ENCODE measurements at regions not wholly inside any gene's neighbourhood (a gene's known extent, or its start where the extent isn't known, plus 50 kb on each side); places are given as distances from the start of the nearest gene placed in this dataset.

DNA sequence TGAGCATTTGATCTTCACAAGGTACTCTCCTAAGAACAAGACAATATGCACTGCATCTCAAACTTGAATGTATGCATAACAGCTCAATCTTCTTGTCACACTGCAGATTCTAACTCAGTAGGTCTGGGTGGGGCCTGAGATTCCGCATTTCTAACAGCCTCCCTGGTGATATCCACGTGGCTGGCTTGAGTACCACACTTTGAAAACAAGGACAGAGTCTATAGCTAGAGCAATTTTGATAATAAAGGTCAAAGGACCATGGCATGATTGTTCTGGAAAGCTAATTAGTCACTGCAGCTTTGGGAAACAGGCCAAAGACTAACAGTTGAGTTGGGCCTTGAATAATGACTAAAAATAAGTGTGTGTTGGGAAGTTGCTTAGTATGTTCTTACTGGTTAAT is 213.3 kb downstream of the GBA3 start:
- no peak overlapping the region for H3K9ac ChIP-seq (ENCODE audit: insufficient read depth in 1 of 2, low read depth in 2 of 2, low read length in 2 of 2)
- H4K20me1 ChIP-seq (replicated peaks; ENCODE audit: control insufficient read depth, insufficient read depth, low read length) = no peaks in the 10 kb centered on the region
- intact Hi-C loops (cut with micrococcal nuclease) = no loop called here
- FAIRE-seq = no peak
- no peaks in the 10 kb centered on the region for H3K9me1 ChIP-seq (ENCODE audit: control insufficient read depth, insufficient read depth, low read length)
- TF ChIP-seq, protein P1, sequence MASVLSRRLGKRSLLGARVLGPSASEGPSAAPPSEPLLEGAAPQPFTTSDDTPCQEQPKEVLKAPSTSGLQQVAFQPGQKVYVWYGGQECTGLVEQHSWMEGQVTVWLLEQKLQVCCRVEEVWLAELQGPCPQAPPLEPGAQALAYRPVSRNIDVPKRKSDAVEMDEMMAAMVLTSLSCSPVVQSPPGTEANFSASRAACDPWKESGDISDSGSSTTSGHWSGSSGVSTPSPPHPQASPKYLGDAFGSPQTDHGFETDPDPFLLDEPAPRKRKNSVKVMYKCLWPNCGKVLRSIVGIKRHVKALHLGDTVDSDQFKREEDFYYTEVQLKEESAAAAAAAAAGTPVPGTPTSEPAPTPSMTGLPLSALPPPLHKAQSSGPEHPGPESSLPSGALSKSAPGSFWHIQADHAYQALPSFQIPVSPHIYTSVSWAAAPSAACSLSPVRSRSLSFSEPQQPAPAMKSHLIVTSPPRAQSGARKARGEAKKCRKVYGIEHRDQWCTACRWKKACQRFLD (CRISPR knock-in tag; IDR thresholded peaks at IDR 0.05) = no peak
- TF ChIP-seq KLF10 (CRISPR knock-in tag; IDR thresholded peaks at IDR 0.05) (no peak), HSF4 (CRISPR knock-in tag; IDR thresholded peaks at IDR 0.05; ENCODE audit: borderline replicate concordance) (no peak), SMARCB1 (IDR thresholded peaks at IDR 0.05; ENCODE audit: insufficient read length, low read depth) (no peak), NRF1 (conservative IDR thresholded peaks at IDR 0.05 in 1 of 2, IDR thresholded peaks at IDR 0.05 in 1 of 2) (no peak), ELF4 (CRISPR knock-in tag; IDR thresholded peaks at IDR 0.05) (no peak), POLR3G (IDR thresholded peaks at IDR 0.05; ENCODE audit: extremely low read depth, insufficient read length, insufficient replicate concordance) (no peak), SETDB1 (IDR thresholded peaks at IDR 0.05; ENCODE audit: low read length) (no peak), ZNF668 (CRISPR knock-in tag; IDR thresholded peaks at IDR 0.05) (no peak)
- TF ChIP-seq, protein P2, sequence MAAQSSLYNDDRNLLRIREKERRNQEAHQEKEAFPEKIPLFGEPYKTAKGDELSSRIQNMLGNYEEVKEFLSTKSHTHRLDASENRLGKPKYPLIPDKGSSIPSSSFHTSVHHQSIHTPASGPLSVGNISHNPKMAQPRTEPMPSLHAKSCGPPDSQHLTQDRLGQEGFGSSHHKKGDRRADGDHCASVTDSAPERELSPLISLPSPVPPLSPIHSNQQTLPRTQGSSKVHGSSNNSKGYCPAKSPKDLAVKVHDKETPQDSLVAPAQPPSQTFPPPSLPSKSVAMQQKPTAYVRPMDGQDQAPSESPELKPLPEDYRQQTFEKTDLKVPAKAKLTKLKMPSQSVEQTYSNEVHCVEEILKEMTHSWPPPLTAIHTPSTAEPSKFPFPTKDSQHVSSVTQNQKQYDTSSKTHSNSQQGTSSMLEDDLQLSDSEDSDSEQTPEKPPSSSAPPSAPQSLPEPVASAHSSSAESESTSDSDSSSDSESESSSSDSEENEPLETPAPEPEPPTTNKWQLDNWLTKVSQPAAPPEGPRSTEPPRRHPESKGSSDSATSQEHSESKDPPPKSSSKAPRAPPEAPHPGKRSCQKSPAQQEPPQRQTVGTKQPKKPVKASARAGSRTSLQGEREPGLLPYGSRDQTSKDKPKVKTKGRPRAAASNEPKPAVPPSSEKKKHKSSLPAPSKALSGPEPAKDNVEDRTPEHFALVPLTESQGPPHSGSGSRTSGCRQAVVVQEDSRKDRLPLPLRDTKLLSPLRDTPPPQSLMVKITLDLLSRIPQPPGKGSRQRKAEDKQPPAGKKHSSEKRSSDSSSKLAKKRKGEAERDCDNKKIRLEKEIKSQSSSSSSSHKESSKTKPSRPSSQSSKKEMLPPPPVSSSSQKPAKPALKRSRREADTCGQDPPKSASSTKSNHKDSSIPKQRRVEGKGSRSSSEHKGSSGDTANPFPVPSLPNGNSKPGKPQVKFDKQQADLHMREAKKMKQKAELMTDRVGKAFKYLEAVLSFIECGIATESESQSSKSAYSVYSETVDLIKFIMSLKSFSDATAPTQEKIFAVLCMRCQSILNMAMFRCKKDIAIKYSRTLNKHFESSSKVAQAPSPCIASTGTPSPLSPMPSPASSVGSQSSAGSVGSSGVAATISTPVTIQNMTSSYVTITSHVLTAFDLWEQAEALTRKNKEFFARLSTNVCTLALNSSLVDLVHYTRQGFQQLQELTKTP (IDR thresholded peaks at IDR 0.05; ENCODE audit: low read depth in 1 of 2, partially characterized antibody in 2 of 2) = no peak
- TF ChIP-seq, protein P3, sequence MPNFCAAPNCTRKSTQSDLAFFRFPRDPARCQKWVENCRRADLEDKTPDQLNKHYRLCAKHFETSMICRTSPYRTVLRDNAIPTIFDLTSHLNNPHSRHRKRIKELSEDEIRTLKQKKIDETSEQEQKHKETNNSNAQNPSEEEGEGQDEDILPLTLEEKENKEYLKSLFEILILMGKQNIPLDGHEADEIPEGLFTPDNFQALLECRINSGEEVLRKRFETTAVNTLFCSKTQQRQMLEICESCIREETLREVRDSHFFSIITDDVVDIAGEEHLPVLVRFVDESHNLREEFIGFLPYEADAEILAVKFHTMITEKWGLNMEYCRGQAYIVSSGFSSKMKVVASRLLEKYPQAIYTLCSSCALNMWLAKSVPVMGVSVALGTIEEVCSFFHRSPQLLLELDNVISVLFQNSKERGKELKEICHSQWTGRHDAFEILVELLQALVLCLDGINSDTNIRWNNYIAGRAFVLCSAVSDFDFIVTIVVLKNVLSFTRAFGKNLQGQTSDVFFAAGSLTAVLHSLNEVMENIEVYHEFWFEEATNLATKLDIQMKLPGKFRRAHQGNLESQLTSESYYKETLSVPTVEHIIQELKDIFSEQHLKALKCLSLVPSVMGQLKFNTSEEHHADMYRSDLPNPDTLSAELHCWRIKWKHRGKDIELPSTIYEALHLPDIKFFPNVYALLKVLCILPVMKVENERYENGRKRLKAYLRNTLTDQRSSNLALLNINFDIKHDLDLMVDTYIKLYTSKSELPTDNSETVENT (CRISPR knock-in tag; IDR thresholded peaks at IDR 0.05) = no peak
- in situ Hi-C loops (cut with MboI) = no loop called here
- no peak for DNase-seq (ENCODE audit: extremely low read depth in 1 of 4, low spot score in 3 of 4)
- H3K4me1 ChIP-seq (replicated peaks in 1 of 2; ENCODE audit: control insufficient read depth in 2 of 2, insufficient read depth in 2 of 2, low read length in 2 of 2) = no peaks in the 10 kb centered on the region
- WGBS (ENCODE audit: insufficient coverage, low coverage, missing lambda C conversion rate) = 0% methylated on average over 2 of the region's 2 CpGs
- no TSS peak for BruUV-seq (replicated peaks)
- no peak overlapping the region for H3K27ac ChIP-seq (ENCODE audit: extremely low read depth, low read depth, low read length)
- H2AFZ ChIP-seq (ENCODE audit: low read depth, low read length) = no peak overlapping the region
- ChIA-PET POLR2A (no interaction called here), CTCF (ENCODE audit: low intra/inter-chr PET ratio) (no interaction called here)
- H3K79me2 ChIP-seq (ENCODE audit: control insufficient read depth, insufficient read depth, low read length) = no peaks in the 10 kb centered on the region
- no peaks in the 10 kb centered on the region for H3K9me3 ChIP-seq (replicated peaks; ENCODE audit: control insufficient read depth, insufficient read depth, low read depth, low read length)
- H3K27me3 ChIP-seq (ENCODE audit: control insufficient read depth in 2 of 2, insufficient read depth in 2 of 2, low read length in 2 of 2) = no peaks in the 10 kb centered on the region
- H3K4me3 ChIP-seq = no peak overlapping the region
- no peak overlapping the region for H3K4me2 ChIP-seq (ENCODE audit: insufficient read depth, low read length)
- H3K36me3 ChIP-seq (ENCODE audit: control insufficient read depth, insufficient read depth, low read length) = no peaks in the 10 kb centered on the region
- ATAC-seq = no peak

Data from K562 (cell line).